GM06990 (cell line): ENCODE measurements at regions not wholly inside any gene's neighbourhood (a gene's known extent, or its start where the extent isn't known, plus 50 kb on each side); places are given as distances from the start of the nearest gene placed in this dataset.

Experiments used
- DNase-seq: peaks from one replicate; pipeline ENCODE4 v3.0.0-alpha.2; 2011; ENCODE audit not compliant: insufficient read length; ENCODE audit errors: extremely low read depth
- H3K27me3 ChIP-seq: replicated peaks from 2 replicates; pipeline ENCODE4 v1.6.0; 2011; ENCODE audit warnings: low read length; ENCODE audit not compliant: control insufficient read depth, insufficient read depth
- H3K36me3 ChIP-seq: 2 replicates; pipeline ENCODE4 v1.5.1; 2011; ENCODE audit warnings: low read length; ENCODE audit not compliant: control insufficient read depth, insufficient read depth
- H3K4me3 ChIP-seq: replicated peaks from 2 replicates; pipeline ENCODE4 v1.5.1; 2011; ENCODE audit warnings: low read depth, mild to moderate bottlenecking, control low read depth, low read length
- CTCF ChIP-seq: IDR thresholded peaks from 2 replicates; pipeline ENCODE4 v1.5.1; 2011; ENCODE audit warnings: low read length, control low read depth, mild to moderate bottlenecking, inconsistent platforms; ENCODE audit not compliant: insufficient read depth, poor library complexity, severe bottlenecking

- Histone ChIP-seq H3K4me3 (no peak overlapping the region), H3K27me3 (no peaks in the 10 kb centered on the region), H3K36me3 (no peaks in the 10 kb centered on the region)
- TF ChIP-seq CTCF: no peak
- no peak for DNase-seq
These were observed 640.5 kb downstream of the ZPLD1 start for GRCh38 chr3:103075282-103075681.

- H3K4me3 ChIP-seq: no peak overlapping the region
- TF ChIP-seq CTCF: no peak
- H3K36me3 ChIP-seq: no peaks in the 10 kb centered on the region
- H3K27me3 ChIP-seq: no peaks in the 10 kb centered on the region
- no peak for DNase-seq
These were observed 643.1 kb downstream of the ZPLD1 start for GRCh38 chr3:103077910-103078309.

- Histone ChIP-seq H3K27me3 (no peaks in the 10 kb centered on the region), H3K36me3 (no peaks in the 10 kb centered on the region), H3K4me3 (no peak overlapping the region)
- no peak for DNase-seq
- no peak for TF ChIP-seq CTCF
These were observed 647.7 kb downstream of the ZPLD1 start for GRCh38 chr3:103082501-103082900.

GRCh38 chr3:103083848-103084631 lies 649.2 kb downstream of the ZPLD1 start:
- Histone ChIP-seq H3K27me3 (no peaks in the 10 kb centered on the region), H3K36me3 (no peaks in the 10 kb centered on the region), H3K4me3 (no peak overlapping the region)
- no peak for TF ChIP-seq CTCF
- DNase-seq: no peak

- no peaks in the 10 kb centered on the region for H3K36me3 ChIP-seq
- DNase-seq: no peak
- TF ChIP-seq CTCF: no peak
- H3K27me3 ChIP-seq: no peaks in the 10 kb centered on the region
- H3K4me3 ChIP-seq: no peak overlapping the region
These were observed 650.6 kb downstream of the ZPLD1 start for GRCh38 chr3:103085465-103085864.
